ENCODE measurements at regions not wholly inside any gene's neighbourhood (a gene's known extent, or its start where the extent isn't known, plus 50 kb on each side); places are given as distances from the start of the nearest gene placed in this dataset.

DNA sequence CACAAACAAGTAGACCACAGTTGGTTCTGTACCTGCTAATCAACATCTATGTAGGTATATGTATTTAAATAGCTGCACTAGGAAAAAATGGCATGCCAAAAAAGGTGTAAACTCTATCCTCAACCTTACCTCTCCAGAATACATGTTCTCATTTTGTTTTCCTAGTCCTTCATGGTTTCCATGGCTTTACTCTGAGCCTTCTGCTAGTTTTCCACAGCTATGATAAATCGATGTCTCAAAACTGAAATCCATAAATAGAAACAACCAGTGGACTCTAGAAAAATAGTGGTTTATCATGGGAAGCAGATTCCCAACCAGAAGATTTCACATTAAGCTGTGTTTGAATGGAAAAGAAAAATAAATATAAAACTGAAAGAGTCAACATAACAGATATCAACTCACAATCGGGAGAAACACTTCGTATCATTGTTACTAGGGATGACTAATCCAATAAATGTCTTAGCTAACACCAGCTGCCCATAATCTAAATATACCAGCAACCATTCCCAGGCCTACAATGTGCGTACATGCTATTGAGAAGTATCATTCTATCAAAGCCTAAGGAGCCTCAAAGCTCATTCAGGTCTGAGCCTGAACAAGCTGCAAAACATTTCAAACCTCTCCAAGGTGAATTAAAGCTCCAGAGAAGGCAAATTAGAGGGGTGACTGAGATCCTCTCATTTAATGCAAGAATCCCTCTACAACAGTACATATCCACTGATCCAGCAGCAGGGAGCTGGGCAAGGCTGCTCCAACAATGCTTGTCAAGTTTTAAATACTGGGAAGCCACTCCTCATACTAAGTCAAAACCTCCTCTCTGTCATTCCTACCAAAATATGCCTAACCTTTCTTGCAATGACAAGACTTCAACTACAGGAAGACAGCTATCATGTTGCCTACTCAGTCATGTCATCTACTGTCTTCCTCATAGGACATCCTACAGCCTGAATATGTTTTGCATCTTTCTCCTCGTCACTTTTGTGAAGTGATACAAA, 90.2 kb downstream of the KCTD12 start:
- no peak for DNase-seq

DNA sequence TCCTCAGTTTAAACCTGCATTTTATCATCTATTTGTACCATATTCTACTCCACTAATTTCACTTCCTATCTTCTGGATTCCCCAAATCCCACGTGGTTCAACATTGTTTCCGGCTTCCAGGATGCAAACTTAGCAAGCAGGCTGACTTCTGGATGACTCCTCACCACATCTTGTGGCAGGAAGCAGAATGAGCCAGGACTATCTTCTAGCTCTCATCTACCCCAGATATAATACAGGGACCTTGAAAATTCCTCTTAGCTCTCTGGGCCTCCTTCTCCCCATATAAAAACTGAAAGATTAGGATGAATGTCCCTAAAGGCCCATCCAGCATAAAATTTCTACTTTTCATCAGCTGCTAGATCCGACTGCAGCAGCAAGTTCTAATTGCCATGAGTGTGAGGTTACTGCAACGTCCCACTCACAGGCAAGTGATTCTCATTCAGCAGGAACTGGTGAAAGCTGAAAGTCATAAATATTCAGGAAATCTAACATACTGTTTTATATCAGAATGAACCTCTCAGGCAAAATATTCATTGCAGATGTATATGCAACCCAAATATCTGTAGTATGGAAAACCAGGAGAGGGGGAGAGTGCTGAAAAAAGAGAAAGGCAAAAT, 93.4 kb downstream of the KCTD12 start:
- no peak for DNase-seq

DNA sequence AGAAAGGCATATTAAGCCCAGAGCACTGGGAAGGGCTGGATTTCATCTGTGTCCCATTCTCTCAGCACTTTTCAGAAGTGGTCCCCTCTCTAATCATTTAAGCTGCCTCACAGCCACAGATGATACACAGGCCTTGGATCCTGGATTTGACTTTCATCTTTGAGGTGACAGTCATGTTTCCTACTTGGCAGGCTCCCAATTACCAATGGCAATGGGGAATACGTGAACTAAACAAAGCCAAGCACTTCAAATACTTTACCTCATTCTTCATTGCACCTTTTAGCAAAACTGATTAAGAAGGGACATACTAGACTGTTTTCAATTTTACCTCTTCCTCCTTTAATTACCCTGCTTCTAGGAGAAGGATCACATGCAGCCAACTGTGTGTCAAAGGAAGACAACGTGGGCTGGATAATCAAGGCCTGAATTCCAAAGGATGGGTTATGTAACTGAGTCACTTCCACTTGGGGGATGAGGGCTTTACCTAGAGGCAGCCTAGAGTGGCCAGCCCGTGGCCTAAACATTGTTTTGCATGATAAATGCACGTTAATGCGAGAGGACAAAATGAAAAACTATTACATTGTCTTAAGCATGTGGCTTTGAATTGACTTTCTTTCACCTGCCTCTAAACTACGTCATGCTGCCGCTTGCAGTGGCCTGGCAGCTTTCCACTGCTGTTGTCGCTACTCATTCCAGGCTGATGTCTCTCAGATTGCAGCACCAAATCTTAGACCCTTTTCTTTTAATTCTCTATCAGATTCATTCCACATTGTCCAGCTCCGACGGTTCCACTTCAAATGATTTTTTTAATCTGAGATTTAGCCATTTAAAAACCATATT, 95.0 kb downstream of the KCTD12 start:
- no peak for DNase-seq

DNA sequence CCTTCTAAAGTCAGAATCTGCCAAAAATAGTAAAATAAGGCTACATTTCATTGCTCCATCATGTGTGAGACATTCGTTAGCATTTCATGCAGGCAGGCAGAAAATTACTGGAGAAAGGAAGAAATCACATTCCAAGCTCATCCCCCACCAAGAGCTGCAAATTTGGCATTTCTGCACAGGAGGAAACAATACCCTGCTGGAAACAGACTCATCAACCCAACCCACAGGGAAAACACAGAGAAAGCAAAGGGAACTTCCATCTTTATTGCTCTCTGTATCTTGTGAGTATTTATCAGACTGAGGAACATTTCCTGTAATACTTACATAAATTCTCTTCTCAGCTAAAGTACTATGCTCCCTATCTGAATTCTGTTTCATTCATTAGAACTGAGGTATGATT, 95.7 kb downstream of the KCTD12 start:
- DNase-seq: no peak

DNA sequence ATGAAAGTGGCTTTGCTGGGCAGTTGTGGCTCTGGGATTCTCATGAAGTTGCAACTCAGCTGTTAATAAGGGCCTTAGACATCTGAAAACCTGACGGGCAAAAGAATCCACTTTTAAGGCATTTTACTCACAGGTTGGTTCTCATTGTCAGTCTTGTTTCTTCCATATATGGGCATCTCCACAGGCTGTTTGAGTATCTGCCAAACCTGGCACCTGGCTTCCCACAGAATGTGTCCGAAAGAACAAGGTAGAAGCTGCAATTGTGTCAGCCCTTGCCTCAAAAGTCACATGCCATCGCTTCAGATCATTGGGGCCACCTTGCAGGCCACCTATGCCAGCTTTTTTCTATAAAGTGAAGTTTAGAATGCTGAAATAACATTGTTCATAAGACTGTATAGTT, 102.4 kb downstream of the KCTD12 start:
- no peak for DNase-seq

DNA sequence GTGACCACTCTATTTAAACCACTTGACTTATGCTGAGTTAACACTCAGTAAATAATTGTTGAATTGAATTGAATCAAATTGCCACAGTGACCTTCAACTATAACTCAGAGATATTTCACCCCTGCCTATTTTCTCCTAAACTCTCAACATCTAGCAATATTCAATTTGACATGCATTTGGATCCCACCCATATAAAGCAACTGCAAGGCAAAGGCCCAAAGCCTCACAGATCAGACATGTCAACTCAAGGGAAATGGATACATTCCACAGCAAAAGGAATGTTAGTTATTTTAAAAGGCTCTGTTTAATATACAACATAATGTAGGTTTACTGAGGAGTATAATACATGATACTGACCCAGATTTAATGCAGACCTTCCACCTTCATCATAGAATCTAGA, 107.4 kb downstream of the KCTD12 start:
- DNase-seq: no peak

DNA sequence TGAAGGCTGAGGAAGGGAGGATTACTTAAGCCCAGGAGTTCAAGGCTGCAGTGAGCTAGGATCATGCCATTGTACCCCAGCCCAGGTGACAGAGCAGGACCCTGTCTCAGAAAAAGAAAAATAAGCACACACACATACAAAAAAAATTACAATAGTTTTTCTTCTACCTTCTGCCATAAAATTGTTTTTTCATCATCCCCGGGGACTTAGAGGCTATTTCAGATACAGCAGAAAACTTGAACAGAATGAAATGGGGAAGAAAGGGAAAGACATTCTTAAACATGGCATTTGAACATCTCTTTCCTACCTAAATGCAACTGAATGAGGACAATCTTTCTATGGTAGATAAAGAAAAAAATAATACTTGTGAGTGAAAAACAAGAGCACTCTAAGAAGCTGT, 109.1 kb downstream of the KCTD12 start:
- DNase-seq: no peak

DNA sequence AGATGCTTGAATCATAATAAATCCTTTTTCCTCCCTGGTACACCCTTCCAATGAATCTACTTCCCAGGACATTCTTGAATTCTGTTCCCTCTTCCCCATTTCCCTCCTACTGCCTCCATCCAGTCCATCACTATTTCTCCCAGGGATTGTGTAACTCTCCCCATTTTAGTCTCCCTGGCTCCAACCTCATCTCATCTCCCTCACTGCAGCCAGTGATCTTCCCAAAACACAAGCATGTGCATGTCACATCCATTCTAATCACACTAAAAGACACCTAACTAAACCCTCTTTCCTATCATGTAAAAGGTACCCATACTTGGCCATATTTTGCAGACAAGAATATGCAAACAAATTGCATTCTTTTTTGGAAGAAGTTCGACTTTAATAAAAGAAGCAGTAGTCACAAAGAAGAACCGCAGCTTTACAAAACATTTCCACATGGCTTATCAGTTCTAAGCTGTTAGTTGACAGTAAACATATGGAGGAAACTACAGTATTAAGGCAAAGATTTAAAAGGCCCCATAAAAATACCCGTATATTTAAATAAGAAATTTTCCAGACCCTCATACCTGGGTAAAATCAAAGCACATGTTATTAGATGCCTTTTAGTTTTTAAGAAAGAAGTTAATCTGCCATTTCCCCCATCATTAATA, 111.0 kb downstream of the KCTD12 start:
- DNase-seq: peak; percentile 69 to 80

DNA sequence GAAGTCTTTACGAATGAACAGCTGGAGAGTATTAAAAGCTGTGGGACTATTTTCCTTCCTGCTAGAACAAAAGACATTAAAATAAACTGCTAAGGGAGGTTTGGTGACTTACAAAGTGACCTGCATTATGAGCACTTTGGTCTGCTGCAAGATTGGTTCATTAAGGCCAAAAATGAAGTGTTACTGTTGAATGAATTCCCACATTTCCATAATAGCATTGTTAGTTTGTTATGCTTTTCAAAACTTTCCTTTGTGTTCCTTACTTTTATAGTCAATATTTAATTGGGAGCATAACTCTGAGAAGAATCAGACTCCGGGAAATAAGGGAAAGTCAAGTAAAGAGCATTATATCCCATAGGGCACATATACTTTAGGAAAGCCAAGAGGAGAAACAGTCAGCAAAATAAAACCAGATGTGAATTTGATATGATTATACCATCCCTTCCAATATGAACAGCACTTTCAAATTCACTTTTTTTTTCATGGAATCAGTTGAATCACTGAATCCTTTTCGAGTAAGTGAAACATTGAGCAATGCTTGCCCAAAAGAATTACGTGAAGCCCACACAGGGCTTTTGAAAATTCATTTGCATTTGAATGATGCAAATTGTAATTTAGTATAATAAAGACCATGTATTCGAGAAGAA, 112.6 kb downstream of the KCTD12 start:
- DNase-seq: peak; percentile 84 to 85

DNA sequence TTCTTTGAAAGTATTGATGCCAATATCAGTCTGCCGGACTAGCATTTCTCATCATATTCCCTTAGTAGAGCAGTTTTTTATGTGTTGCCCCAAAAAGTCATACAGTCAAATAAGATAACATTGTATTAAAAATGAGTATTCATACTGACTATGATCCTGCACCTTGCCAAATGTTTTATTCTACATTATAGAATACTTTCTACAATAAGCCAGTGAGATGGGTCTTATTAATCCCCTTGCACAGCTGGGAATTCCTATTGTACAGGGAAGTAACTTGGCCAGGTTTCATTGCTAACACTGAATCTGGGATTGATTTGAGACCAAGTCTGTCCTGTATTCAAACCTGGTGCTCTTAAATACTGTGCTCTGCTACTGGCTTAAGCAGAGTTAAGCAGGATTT, 114.0 kb downstream of the KCTD12 start:
- DNase-seq: no peak

DNA sequence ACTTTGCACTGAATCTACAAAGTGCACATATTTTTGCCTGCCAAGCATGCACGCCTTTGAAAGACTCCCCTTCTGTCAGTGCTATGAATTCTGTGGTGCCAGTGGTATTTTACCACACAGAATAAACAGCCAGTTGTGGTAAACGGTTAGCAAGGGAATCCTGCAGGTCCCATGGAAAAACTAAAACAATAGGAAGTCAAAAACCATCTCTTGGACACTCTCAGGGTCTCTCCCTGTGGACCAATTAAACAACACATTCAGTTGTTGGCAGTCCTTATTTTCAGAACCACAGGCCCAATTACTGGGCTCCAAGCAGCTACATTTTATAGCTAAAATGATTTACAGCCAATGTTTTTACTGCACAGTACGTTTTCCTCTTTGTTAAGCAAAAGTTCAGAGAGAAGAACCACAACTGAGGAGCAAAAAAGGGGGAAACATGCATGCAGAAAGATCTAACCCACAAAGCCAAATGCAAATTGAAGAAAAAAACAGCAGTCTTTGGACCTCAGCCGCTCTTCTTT, 116.9 kb downstream of the KCTD12 start:
- DNase-seq: no peak

DNA sequence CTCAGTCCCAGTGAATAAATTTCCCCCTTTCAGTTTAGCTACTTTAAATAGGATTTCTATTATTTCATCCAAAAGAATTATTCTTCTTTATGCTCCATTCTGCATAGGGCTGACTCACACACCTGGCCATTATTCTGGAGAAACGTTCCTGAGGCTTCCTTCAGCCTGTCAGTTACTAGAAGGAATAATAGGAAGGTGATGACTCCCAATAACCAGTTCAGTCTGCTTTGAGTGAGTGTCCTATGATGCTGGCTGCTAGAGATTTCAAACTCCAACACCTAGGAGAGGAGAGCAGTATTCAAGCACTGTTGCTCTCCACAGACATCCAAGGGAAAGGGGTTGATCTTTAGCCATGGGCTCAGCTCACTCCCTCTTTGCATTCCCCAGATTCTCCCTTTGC, 117.8 kb downstream of the KCTD12 start:
- DNase-seq: no peak

DNA sequence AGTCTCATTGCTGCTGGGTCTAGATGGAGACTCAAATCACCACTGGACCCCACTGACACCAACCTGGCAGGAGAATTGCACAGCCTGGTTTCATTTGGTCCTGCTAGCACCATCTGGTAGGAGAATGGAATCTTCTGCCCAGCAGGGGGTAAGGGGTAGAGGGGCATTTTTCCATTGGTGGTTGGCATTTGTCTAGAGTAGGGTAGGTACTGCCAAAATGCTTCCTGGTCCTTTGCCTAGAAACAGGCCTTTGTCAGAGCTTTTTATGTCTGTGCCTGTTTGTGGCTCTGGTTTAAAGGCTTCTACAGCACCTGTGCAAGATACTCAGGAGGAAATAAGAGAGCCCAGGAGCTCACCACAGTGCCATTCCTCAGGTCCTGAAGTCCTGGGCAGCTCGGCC, 121.3 kb downstream of the KCTD12 start:
- DNase-seq: no peak

DNA sequence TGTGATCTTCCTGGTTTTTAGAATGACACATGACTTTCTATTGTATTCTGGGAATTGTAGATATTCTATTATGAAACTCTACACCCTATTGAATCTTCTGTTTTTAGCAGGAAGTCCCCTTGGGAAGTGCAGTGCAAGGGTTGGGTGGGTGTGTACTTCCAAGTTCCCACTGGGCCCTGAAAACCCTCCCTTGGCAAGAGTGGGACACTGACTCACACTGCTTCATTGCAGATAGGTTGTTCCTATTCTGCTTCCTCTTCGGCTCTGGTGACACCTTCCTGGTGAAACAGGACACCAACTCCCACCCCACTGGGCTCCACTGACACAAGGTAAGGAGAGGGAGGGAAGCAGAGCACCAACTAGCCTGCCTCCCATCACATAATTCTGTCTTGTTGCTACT, 121.8 kb downstream of the KCTD12 start:
- DNase-seq: no peak

DNA sequence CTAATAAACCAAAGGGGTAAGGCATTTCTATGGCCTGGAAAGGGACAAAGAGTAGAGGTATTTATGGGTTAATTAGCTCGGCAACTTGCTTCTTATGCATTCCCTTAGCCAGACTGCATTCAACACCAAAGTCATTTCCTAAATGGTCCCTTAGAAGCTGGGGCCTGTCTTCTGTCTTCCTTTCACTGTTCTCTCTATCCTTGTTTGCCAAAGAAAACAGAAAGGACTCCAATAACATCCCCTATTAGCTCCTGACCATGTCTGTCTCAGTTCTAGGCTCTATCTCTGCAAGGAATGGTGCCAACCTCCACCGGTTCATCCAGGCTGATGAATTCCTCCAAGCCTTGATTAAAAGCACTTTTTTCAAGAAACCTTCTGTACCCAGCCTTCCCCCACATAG, 123.5 kb downstream of the KCTD12 start:
- no peak for DNase-seq

DNA sequence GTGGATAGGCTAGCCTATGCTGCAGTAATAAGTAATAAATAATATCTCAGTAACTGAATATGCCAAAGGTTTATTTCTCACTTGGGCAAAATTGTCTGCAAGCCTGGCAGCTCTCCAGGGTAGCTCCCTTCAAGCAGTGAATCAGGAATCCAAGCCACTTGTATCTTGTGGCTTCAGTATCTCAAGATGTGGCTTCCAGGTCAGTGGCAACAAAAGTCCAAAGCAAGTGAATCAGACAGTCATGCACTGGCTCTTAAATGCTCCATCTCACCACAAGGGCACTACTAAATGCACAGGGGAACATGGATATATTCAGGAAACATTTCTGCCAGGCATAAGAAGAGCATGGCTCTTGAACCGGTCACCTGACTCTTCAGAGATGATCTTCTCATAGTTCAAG, 126.3 kb downstream of the KCTD12 start:
- DNase-seq: no peak

DNA sequence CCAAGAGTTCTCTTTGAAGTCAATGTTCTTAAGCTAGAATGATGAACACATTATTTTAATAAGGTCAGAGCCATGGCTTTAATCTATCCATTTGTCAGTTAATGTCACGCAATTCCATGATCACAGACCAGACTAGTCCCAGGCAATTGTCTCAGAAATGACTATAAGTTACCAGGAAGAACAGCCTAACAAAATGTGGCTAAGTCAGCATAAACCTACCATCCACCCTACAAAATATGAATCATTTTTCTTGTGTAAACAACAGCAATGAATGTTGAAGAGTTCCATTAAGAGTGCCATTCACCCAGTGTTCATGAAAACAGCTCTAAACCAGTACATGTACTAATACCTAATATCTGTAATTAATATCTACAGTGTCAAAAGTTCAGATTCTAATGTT, 127.5 kb downstream of the KCTD12 start:
- DNase-seq: no peak

DNA sequence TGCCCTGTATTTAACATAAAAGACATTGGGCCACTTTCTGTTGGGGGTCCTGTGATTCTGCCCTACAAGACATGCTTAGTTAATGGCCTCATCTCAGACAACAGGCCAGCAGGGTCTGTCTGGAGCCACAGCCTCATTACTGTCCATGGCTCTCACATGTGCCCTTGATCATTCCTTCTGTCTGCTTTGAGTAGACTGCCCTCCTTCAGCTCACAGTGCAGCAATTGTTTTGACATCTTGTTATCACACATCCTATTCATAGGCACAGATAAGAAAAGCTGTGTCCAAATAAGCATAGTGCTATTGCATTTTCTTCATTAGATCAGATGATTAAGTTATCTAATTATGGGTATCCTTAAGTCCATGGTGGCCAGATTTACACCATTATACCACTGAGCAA, 127.9 kb downstream of the KCTD12 start:
- DNase-seq: no peak

DNA sequence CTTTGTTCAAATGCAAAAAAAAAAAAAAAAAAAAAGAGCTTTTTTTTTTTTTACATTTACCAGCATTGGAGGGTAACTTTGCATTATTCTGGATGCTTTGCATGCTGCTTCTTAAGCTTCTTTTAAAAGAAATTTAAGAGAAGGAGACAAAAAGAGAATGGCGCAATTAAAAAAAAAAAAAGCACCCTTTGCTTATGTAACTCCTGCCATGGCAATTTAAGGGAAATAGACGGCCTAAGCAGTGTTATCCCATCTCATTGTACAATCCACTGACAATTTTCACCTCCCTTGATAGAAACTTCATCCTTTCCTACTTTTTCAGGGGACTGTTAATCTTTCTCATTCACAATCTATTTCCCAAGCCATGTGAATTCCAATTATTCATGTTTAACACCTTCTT, 129.8 kb downstream of the KCTD12 start:
- DNase-seq: no peak

DNA sequence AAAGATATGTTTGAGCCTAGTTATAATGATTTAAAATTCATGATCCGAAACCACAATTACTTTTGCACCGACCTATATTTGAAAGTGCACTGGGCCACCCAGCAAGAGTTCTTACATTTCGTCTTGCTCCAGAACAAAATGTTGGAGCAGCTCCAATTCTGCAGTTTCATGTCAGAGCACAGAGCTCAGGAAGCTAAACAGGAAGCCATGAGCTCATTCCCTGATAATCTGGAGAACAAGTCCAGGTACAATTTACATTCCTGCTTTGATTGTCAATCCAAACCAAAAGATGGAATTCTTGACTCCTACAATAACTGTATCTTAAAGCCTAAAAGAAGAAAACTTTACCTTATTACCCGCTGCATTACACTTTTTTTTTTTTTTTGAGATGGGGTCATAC, 131.8 kb downstream of the KCTD12 start:
- DNase-seq: no peak

DNA sequence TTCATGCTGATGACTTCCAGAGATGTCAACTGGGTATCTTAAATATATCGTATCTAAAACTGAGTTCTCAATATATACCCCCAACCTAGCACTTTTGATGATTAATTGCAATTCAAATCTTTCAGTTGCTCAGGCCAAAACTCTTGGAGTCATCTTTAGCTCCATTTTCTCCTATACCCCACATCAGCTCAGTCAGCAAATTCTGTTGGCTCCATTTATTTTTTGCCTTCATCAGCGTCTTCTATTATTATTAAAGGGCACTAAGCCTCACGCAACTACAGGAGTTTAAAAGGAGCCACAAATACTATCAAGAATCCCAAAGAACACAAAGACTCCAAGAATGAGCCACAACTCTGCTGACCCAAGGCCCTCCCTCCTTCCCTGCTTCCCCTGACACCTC, 134.9 kb downstream of the KCTD12 start:
- DNase-seq: no peak
